GM12892 (cell line): ENCODE measurements at regions not wholly inside any gene's neighbourhood (a gene's known extent, or its start where the extent isn't known, plus 50 kb on each side); places are given as distances from the start of the nearest gene placed in this dataset.

Experiments
- POLR2A ChIP-seq: IDR thresholded peaks from 2 replicates; pipeline ENCODE4 v1.6.1; 2011; ENCODE audit warnings: low read depth, low read length, control low read depth
- POLR2AphosphoS5 ChIP-seq: IDR thresholded peaks from 2 replicates; pipeline ENCODE4 v1.6.1; 2011; ENCODE audit warnings: low read depth, low read length, control low read depth
- TAF1 ChIP-seq: IDR thresholded peaks from 2 replicates; pipeline ENCODE4 v1.6.1; 2011; ENCODE audit warnings: low read depth, mild to moderate bottlenecking, control low read depth, low read length, borderline replicate concordance

DNA sequence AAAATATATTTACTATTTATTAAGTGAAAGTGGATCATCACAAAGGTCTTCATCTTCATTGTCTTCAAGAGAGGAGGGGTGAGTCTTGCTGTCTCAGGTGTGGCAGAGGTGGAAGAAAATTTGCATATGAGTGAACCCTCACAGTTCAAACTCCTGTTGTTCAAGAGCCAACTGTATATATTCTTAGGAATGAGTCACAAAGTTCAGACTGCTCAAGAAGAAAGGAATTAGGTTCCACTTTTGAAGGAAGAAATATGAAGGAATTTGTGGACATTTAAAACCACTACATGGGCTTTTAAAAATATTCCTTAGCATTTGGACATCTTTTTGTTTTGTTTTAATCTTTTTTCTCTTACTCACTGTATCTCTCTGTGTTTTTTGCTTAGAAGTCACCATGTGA lies 212.6 kb downstream of the INSIG2 start:
- no peak for TF ChIP-seq POLR2A
- TF ChIP-seq TAF1: no peak
- no peak for TF ChIP-seq POLR2AphosphoS5
